Panc1 (cell line): ENCODE measurements at regions not wholly inside any gene's neighbourhood (a gene's known extent, or its start where the extent isn't known, plus 50 kb on each side); places are given as distances from the start of the nearest gene placed in this dataset.

Experiments used
- ATAC-seq: fragments of 200-7000 bp; cut with Tn5 transposase; 2 replicates; pipeline ENCODE4 v1.9.1; 2020; ENCODE audit warnings: mild to moderate bottlenecking, moderate library complexity
- BruUV-seq: library from RNA; stranded (reverse); fragments of 400-500 nt; replicated peaks from 2 replicates; lab custom pipeline; 2021; lab: Mats Ljungman, UMichigan
- CTCF ChIA-PET: fragments of 300-600 bp; sonication (Branson Sonifier 250); formaldehyde crosslinking; loops from one replicate; lab custom pipeline; 2022; ENCODE audit warnings: antibody characterized with exemption; lab: Charles Lee
- POLR2A ChIA-PET: fragments of 300-600 bp; sonication (Branson Sonifier 250); formaldehyde crosslinking; loops from one replicate; lab custom pipeline; 2022; ENCODE audit warnings: antibody characterized with exemption; lab: Charles Lee
- DNase-seq: peaks from one replicate; pipeline ENCODE4 v3.0.0-alpha.2; 2010; ENCODE audit warnings: low read depth, low spot score
- H3K27ac ChIP-seq: 2 replicates; pipeline ENCODE4 v1.5.1; 2011; ENCODE audit warnings: mild to moderate bottlenecking, low read length, inconsistent platforms
- H3K27me3 ChIP-seq: fragments of 200-500 bp; sonication (Bioruptor generic); 2 replicates; pipeline ENCODE4 v1.6.0; 2014; ENCODE audit warnings: low read length, inconsistent platforms; ENCODE audit not compliant: control insufficient read depth, insufficient read depth
- H3K36me3 ChIP-seq: fragments of 200-500 bp; sonication (Bioruptor generic); 2 replicates; pipeline ENCODE4 v1.5.1; 2014; ENCODE audit warnings: inconsistent platforms, mild to moderate bottlenecking, low read length, moderate library complexity; ENCODE audit not compliant: control insufficient read depth, insufficient read depth
- H3K4me1 ChIP-seq: 2 replicates; pipeline ENCODE4 v1.5.1; 2011; ENCODE audit warnings: inconsistent platforms, mild to moderate bottlenecking, low read length, moderate library complexity; ENCODE audit not compliant: control insufficient read depth, insufficient read depth
- H3K4me3 ChIP-seq, 2 experiments: 2 replicates each; pipeline ENCODE4 v1.5.1; 2011 to 2012; ENCODE audit warnings: low read depth in 2 of 2, low read length in 2 of 2, mild to moderate bottlenecking in 2 of 2, inconsistent platforms in 1 of 2, moderate library complexity in 1 of 2
- H3K9me3 ChIP-seq: fragments of 200-500 bp; sonication (Bioruptor generic); 2 replicates; pipeline ENCODE4 v1.5.1; 2014; ENCODE audit warnings: low read depth, mild to moderate bottlenecking, inconsistent platforms, low read length, moderate library complexity; ENCODE audit not compliant: control insufficient read depth, insufficient read depth
- CTCF ChIP-seq: fragments of 450-650 bp; IDR thresholded peaks from 2 replicates; pipeline ENCODE4 v1.5.1; 2017; ENCODE audit warnings: mild to moderate bottlenecking
- POLR2AphosphoS5 ChIP-seq: IDR thresholded peaks from 2 replicates; pipeline ENCODE4 v1.6.1; 2012; ENCODE audit warnings: mild to moderate bottlenecking, low read depth, low read length, moderate library complexity
- REST ChIP-seq, 2 experiments: IDR thresholded peaks; 2 replicates each; pipeline ENCODE4 v1.6.1; 2011 to 2012; ENCODE audit warnings: low read depth in 2 of 2, control low read depth in 1 of 2, low read length in 1 of 2, mild to moderate bottlenecking in 1 of 2, moderate library complexity in 1 of 2; ENCODE audit not compliant: insufficient read depth in 1 of 2
- SIN3A ChIP-seq: IDR thresholded peaks from 2 replicates; pipeline ENCODE4 v1.6.1; 2012; ENCODE audit warnings: low read depth, mild to moderate bottlenecking, low read length, moderate library complexity, borderline replicate concordance; ENCODE audit not compliant: insufficient read depth
- TCF7L2 ChIP-seq: IDR thresholded peaks from 2 replicates; pipeline ENCODE4 v1.6.1; 2011; ENCODE audit warnings: mild to moderate bottlenecking, low read depth, low read length, inconsistent platforms
- in situ Hi-C: cut with HindIII; loops from 2 replicates; pipeline ENCODE4 v1.10.0; 2016; ENCODE audit warnings: low sequenced_read_pairs, low pct_unique_long_range_greater_than_20kb
- intact Hi-C: fragments of 100-400 bp; cut with micrococcal nuclease; formaldehyde crosslinking; loops from one replicate; pipeline ENCODE4 v1.10.0; 2022; ENCODE audit not compliant: unreplicated experiment

- BruUV-seq: no TSS peak
- in situ Hi-C loops: no loop called here
- Histone ChIP-seq H3K4me3 (no peak overlapping the region), H3K9me3 (no peaks in the 10 kb centered on the region), H3K27ac (no peak overlapping the region), H3K27me3 (peaks cover 2% of the 10 kb centered on the region; the same call in 1 of the 2 replicates), H3K36me3 (no peaks in the 10 kb centered on the region), H3K4me1 (no peaks in the 10 kb centered on the region)
- TF ChIP-seq TCF7L2: no peak
- TF ChIP-seq SIN3A: no peak
- TF ChIP-seq CTCF: no peak
- no peak for TF ChIP-seq REST (IDR thresholded peaks at IDR 0.05; ENCODE audit: insufficient read depth in 1 of 2, low read depth in 2 of 2, low read length in 1 of 2)
- TF ChIP-seq POLR2AphosphoS5: no peak
- intact Hi-C loops: no loop called here
- ATAC-seq: 0 out of 2 replicates have a peak, but pooled peaks have one; percentile 50
- ChIA-PET POLR2A (no interaction called here), CTCF (no interaction called here)
- DNase-seq: no peak
Measured at GRCh38 chr12:131415781-131416180, 295.1 kb upstream of the SFSWAP start.

DNA sequence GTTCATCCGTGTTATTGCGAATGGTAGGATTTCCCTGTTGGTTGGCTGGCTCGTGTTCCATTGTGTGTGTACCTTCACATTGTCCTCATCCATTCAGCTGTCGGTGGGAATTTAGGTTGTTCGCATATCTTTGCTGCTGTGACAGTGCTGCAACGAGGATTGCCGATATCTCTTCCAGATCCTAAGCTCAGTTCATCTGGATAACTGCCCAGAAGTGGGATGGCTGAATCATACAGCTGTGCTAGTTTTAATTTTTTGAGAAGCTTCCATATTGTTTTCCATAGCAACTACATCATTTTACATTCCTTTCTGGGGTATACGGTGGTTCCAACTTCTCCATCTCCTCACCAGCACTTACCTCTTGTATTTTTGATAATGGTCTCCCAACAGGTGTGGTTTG, 292.8 kb upstream of the SFSWAP start:
- H3K27me3 ChIP-seq: peaks cover 2% of the 10 kb centered on the region; the same call in 1 of the 2 replicates
- POLR2A ChIA-PET: no interaction called here
- H3K36me3 ChIP-seq: no peaks in the 10 kb centered on the region
- intact Hi-C loops (no loop called here), in situ Hi-C loops (no loop called here)
- no peak for DNase-seq
- H3K4me1 ChIP-seq: no peaks in the 10 kb centered on the region
- H3K9me3 ChIP-seq: no peaks in the 10 kb centered on the region
- CTCF ChIA-PET: no interaction called here
- no peak overlapping the region for H3K4me3 ChIP-seq
- H3K27ac ChIP-seq: no peak overlapping the region
- no peak for ATAC-seq
- BruUV-seq: no TSS peak
- TF ChIP-seq REST (IDR thresholded peaks at IDR 0.05; ENCODE audit: insufficient read depth in 1 of 2, low read depth in 2 of 2, low read length in 1 of 2) (no peak), TCF7L2 (no peak), CTCF (no peak), SIN3A (no peak), POLR2AphosphoS5 (no peak)
